ENCODE measurements at regions not wholly inside any gene's neighbourhood (a gene's known extent, or its start where the extent isn't known, plus 50 kb on each side); places are given as distances from the start of the nearest gene placed in this dataset.

- TF ChIP-seq CTCF (conservative IDR thresholded peaks at IDR 0.05; ENCODE audit: low read depth, low read length) = no peak
- no peak for DNase-seq (ENCODE audit: low read depth)
- no peak overlapping the region for H3K4me3 ChIP-seq (ENCODE audit: low read depth, low read length)
Observed at GRCh38 chr5:125477586-125477975, 731.1 kb upstream of the ZNF608 start.

- no peak for TF ChIP-seq CTCF (conservative IDR thresholded peaks at IDR 0.05; ENCODE audit: low read depth, low read length)
- no peak for DNase-seq (ENCODE audit: low read depth)
- H3K4me3 ChIP-seq (ENCODE audit: low read depth, low read length) = no peak overlapping the region
Observed at GRCh38 chr5:125478599-125478998, 732.2 kb upstream of the ZNF608 start.

- no peak overlapping the region for H3K4me3 ChIP-seq (ENCODE audit: low read depth, low read length)
- TF ChIP-seq CTCF (conservative IDR thresholded peaks at IDR 0.05; ENCODE audit: low read depth, low read length) = no peak
- no peak for DNase-seq (ENCODE audit: low read depth)
Observed at GRCh38 chr5:125480911-125481310, 734.5 kb upstream of the ZNF608 start.

- no peak for TF ChIP-seq CTCF (conservative IDR thresholded peaks at IDR 0.05; ENCODE audit: low read depth, low read length)
- DNase-seq (ENCODE audit: low read depth) = no peak
- no peak overlapping the region for H3K4me3 ChIP-seq (ENCODE audit: low read depth, low read length)
Observed at GRCh38 chr5:125481506-125482465, 735.3 kb upstream of the ZNF608 start.

- DNase-seq (ENCODE audit: low read depth) = no peak
- no peak overlapping the region for H3K4me3 ChIP-seq (ENCODE audit: low read depth, low read length)
- no peak for TF ChIP-seq CTCF (conservative IDR thresholded peaks at IDR 0.05; ENCODE audit: low read depth, low read length)
Observed at GRCh38 chr5:125483609-125484008, 737.2 kb upstream of the ZNF608 start.

GRCh38 chr5:125484272-125484741, 737.9 kb upstream of the ZNF608 start:
- DNase-seq (ENCODE audit: low read depth) = peak; percentile 54
- no peak for TF ChIP-seq CTCF (conservative IDR thresholded peaks at IDR 0.05; ENCODE audit: low read depth, low read length)
- peak overlapping the region; percentile 12 for H3K4me3 ChIP-seq (ENCODE audit: low read depth, low read length)
